NCI-H748 treated with DMSO at 0.1 percent for 48 hours (cell line): ENCODE measurements at regions not wholly inside any gene's neighbourhood (a gene's known extent, or its start where the extent isn't known, plus 50 kb on each side); places are given as distances from the start of the nearest gene placed in this dataset.

Experiments
- DNase-seq: peaks from one replicate; lab custom pipeline; 2025; lab: John Stamatoyannopoulos, UW

DNA sequence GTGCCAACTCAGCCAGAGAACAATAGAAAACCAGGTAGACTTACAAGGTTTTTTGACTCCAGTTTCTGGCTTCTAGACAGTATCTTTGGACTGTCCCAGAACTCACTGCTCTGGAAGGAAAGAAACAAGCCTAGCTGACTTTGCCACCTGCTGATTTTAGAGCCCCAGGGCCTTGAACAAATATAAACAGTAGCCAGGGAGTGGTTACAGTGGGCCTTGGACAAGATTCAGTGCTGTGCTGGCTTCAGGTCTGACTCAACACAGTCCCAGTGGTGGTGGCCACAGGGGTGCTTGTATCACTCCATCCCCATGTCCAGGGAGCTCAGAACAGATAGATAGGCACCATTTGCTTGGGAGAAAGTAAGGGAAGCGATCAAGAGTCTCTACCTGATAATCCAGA is 694.1 kb upstream of the ADGRL3 start:
- DNase-seq, result no peak

DNA sequence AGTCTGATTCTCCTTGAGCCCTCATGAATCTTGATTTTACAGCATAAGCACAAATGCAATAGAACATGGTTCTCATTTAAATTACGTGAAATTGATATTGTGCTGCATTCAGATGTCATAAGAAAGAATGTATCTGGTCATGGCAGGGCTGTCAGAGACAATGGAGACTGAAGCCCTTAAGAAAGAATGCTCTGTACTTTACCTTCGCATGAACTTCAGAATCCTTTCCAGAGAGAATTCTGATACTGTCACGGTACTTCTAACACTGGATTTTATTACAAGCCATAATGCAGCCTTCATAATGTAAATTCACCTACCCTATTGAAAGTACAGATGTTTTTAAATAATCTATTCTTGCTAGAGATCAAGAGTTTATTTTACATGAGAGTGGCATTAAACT is 677.9 kb upstream of the ADGRL3 start:
- no peak for DNase-seq

DNA sequence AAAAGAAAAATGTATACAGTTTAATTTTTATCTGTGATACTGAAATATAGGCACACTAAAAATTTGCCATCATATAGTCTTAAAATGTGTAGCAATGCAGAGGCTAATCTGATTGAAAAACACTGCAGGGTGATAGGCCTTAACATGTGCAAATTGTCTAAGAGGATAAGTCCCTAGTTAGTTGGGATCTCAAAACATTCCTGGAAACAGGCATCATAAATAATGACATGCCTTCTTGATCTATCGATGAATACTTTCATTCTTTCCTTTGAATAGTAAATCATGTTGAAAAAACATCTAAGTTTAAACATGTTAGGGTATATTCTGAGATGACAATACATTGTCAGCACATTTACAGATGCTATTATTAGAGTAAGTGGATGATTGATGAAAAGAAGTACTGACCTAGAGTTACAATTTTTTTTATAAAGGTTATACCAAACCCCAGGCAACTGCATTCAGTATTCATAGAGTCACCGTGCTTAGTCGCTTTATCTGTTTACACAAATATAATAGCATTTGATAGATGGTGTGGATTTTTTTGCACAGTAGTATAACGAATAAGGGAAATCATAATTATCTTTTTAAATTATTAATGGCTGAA is 668.2 kb upstream of the ADGRL3 start:
- no peak for DNase-seq

DNA sequence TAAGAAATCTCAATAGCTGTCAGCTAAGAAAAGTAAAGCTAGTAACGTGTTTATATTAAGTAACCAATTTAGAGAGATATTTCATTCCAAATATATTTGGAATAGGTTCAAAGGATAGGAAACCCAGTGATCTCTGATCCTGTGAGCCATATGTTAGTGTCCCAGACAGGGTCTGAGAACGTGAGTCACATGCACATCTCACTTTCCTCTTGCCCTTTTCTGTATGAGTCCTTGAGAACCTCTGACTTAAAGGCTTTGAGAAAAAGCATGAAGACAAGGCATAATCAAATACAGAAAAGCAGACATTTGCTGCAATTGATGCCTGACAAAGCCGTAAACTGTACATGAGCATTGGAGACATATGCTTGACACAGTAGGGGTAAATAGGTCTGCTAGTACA is 655.1 kb upstream of the ADGRL3 start:
- DNase-seq, result no peak

DNA sequence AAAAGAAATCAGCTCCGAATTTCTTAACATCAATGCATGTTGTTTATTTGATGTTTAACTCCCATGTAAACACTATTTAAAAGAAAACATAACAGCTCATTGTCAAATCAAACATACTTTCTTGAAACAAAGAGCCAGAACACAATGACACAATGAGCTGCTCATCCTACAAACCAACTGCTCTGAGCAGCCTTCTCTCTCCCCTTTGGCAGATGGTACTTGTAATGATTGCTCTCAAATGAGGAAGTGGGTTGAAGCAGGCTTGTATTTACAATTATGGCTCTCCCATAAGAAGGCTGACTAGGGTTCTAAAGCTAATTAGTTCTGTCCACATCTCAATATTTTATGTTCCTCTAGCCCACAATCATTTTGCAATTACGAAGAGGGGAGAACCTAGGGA is 637.8 kb upstream of the ADGRL3 start:
- DNase-seq, result peak; percentile 3

DNA sequence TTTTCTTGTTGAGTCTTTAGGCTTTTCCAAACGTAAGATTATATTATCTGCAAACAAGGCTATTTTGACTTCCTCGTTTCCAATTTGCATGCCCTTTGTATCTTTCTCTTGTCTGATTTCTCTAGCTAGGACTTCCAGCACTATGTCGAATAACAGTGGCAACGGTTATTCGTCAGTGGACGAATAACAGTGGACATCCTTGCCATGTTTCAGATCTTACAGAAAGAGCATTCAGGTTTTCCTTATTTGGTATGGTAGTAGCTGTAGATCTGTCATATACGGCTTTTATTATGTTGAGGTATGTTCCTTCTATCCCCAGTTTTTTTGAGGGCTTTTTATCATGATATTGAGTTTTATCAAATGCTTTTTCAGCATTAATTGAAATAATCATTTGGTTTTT is 634.6 kb upstream of the ADGRL3 start:
- DNase-seq, result no peak

DNA sequence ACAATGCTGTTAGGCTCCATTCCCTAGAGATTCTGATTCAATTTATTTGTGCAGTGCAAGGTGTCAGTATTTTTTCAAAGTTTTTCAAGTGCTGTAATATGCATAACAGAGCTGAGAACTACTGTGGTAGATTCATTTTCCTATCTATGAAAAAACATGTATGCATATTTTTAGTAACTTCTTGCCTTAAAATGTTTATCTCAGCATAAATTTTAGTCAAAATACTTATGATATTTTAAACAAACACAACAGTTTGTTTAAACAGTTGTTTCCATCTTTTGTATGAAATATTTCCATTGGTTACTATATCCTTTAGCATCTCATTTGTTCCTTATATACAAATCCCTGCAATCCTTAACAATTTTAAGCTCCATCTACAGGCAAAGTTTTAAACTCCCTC is 624.8 kb upstream of the ADGRL3 start:
- DNase-seq, result no peak

DNA sequence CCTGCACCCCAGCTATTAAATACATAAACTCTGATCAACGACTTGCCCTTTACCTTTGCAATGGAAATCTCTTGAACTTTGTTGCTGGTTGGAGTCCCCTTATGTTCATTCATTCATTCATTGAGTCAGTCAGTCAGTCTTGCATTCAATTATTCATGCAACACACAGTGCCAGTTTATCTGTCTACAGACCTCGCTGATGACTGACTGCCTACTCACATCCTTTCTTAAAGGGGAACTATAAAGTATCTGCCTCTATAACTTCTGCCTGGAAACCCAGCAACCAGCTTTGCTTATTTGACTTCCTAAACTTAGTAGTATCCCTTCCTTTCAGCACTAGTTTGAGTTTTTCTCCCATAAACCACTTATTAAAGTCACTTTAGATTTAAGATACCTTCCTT is 620.8 kb upstream of the ADGRL3 start:
- DNase-seq, result no peak

DNA sequence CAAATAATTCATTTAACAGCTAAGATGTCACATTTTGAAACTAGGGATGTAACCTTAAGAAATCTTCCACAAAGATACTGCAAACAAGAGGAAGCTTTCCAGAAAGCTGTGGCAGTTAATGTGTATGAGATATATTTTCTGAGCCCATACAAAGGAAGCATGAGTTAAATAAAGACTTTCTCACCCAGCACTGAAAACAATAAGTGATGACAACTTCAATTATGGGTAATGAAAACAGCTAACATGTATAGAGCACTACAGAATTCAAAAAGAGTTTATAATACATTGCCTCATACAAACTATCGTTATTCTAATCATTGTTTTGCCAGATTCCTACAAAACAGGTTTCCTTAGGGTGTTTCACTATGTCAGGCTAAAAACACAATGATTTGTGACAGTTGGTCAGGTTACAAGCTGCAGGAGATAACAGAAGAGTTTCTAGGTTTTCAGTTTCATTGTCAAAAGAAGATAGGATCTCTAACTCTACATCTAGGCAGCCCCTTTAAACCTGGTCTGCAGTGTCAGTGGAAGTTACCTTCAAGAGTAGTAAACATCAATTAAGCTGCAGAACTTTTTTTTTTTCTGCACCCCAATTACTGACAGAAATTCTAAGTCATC is 618.1 kb upstream of the ADGRL3 start:
- DNase-seq, result no peak

DNA sequence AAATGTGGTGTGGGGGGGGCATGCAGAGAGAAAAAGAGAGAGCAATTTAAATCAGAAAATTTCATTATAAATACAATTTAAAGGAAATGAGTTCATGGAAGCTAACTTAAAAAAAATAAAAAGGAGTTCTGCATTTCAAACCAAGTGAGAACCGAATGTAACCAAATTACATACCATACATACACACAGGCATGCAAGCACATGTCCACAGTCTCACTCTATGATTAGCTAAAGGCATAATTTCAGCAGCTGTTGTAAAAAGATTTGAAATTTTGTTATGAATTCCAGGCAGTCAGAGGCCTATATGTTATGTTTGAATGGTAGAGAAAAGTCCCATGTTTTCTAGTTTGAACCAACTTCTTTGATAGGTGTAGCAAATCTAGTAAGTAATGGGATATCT is 611.6 kb upstream of the ADGRL3 start:
- DNase-seq, result no peak

DNA sequence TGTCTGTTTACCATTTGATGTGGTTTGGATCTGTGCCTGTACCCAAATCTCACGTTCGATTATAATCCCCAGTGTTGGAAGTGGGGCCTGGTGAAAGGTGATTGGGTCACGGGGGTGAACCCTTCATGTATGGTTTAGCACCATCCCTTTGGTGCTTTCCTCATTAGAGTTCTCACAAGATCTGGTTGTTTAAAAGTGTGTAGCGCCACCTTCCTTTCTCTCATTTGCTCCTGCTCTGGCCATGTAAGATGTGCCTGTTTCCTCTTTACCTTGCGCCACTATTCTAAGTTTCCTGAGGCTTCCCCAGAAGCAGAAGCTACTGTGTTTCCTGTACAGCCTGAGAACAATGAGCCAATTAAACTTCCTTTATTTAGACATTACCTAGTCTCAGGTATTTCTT is 610.7 kb upstream of the ADGRL3 start:
- no peak for DNase-seq

DNA sequence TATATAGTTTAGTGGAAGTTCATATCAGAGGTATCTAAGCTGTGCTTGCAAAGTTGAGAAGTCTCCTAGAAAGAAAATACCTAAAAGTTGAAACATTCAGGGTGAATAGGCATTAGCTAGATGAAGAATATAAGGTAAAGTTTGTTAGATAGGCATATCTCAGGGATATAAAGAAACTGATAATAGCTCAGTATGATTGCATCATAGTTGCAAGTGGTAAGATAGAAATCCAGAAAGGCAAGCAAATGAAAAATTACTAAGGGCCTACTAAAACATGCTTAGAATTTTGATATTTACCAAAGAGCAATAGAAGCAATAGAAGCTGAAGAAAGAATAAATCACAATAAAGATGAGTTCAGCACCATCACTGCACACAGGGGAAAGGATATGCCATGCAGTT is 610.0 kb upstream of the ADGRL3 start:
- no peak for DNase-seq

DNA sequence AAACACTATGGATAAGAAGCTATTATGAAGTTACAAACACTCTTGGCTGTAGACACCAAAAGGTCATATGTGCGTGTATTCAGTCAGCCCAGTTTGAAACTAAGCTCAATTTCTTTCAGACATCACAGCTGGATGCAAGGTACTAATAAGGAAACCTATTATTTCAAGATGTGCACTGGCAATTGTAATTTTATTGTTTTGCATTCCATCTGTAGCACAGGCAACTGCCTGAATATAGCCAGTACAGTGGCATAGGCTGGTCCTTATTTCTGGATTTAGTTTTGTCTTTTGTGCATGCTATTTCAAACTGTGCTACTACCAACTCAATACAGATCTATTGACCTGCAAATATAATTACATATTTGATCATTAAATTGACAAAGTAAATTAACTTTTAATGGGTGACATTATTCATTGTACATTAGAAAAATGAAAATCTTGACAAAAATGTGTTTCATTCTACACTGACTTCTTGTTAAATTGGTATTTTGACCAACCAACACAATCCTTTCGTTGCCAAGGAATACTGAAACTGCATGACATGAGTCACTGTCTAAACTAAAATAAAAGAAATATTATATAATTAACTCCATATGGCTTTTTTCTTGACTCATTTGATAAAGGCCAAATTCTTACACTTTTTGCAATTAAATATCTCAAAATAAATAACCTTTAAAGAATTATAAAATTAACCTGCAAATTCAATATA is 594.3 kb upstream of the ADGRL3 start:
- DNase-seq, result no peak

DNA sequence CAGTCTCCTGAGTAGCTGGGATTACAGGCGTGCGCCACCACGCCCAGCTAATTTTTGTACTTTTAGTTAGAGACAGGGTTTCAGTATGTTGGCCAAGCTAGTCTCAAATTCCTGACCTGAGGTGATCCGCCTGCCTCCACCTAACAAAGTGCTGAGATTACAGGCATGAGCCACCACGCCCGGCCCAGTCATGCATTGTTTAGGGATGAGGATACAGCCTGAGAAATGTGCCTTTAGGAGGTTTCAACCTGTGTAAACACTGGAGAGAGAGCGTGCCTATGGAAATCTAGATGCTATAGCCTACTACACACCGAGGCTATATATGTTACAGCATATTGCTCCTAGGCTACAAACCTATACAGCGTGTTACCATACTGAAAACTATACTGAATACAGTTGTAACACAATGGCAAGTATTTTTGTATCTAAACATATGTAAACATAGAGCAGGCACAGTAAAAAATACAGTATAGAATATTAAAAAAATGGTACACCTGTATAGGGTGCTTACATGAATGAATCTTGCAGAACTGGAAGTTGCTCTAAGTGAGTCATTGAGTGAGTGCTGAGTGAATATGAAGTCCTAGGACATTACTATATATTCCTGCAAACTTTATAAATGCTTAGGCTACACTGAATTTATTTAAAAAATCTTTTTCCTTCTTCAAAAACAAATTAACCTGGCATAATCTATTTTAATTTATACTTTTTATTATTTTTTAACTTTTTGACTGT is 588.2 kb upstream of the ADGRL3 start:
- no peak for DNase-seq

DNA sequence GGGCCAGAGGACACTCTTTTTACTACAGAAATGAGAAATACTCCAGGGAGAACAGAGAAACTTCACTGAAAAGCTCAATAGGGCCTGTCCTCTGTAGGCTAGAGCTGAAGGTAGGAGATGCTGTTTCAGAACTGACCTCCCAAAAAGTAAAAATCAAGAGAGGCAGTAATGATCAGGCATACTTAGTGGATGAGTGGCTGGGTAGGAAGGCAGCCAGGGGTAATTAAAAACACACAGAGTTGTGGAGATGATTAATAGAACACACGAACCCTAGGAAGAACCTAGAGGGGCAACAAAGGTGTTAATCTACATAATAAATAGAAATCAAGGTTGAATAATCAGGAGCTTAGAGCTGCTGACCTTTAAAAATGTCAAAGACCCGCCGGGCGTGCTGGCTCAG is 582.4 kb upstream of the ADGRL3 start:
- DNase-seq, result no peak

DNA sequence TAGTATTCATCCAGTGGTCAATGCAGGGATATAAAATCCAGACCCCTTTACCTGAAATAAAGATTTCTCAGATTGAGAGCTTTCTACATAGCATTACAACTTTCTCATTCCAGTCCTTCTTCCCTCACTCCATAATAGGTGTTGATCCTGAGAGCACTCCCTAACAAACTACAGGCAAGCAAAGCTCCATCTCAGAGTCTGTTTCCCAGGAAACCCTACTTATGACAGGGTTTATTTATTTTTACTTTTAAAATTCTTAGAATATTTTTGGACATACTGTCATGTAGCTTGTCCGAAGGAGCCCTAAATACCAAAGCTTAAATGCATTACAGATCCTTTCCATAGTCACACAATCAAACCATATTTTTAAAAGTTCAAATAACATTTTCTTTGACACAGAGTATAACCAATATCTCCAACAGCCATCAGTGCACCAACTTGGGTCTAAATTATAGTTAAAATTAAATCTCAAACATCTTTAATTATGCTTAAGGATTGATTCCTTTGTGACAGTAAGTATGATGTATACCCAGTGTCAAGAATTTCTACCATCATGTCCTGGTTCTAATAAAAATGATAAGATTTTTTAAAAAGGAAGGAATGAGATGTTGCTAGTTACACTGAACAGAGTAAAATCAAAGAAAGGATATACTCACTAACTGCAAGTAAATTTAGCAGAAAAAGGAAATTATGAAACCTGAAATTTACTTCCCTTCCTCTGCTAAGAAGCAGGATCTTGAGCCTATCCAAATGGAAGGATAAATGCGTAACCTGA is 580.4 kb upstream of the ADGRL3 start:
- no peak for DNase-seq

DNA sequence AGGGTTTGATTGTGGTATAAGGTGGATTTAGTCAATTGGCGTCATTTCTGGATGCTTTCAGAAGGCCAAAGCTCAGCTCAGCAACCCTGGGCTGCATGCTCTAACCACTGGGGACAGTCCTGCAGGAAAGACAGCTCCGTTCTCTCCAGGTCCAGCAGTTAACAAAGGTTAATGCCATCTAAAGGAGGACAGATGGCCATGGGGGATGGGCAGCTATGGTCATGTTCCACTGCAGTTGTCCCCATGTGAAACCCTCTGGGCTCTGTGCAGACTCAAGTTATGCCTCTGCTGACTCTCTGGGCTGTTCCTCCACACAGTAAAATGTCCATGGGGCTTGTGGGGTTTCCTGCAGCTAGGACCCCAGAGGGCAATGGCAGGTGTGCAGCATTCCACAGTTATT is 562.1 kb upstream of the ADGRL3 start:
- DNase-seq, result no peak

DNA sequence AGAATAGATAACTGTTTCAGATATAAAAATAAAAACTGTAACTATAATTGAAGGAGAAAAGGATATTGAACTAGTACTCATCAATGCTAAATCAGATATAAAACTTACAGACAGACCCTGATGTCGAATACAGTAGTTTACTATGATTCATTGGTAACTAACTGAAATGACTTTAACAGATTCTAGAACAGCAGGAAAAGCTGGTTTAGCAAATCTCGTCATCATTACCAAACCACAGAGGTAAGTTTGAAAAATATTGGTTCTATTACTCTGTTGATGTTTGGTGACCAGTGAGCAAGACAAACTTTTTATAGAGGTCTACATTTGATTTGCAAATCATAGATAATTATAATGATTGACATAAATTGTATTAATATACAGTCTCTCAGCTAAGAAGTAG is 551.4 kb upstream of the ADGRL3 start:
- DNase-seq, result no peak

DNA sequence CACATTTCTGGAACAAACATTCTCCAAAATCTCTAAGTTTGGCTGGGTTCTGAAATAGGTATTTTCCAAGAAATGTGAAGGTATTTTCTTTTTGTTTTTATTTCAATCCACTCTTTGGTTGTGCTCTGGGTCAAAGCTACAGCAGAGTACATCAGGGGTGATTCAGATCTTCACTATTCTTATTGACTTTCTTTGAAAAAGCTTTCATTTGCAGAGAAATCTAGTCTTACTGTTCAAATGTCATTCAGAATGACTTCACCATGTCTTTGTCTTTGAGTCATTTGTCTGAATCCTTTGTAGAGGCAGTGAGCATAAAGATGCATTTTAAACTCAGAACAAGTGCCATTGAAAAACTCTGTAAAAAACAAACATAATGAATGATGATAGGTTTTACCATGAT is 547.2 kb upstream of the ADGRL3 start:
- DNase-seq, result no peak

DNA sequence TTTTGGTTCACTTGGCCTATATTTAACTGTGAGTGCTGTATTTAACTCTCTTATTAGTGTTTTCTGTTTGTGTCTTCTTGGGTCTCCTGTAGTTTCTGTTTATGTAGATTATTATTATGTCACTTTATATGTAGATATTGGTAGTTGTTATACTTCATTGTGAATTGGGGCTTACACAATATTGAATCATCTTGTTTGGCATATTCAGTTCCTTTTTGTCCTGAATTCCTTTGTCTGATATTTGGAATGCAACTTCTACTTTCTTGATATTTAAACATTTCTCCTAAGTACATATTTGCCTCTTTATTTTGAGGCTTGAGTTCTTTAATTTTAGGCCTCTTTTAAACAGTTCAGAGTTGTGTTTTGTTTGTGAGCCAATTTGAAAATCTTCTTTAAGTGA is 544.8 kb upstream of the ADGRL3 start:
- no peak for DNase-seq

DNA sequence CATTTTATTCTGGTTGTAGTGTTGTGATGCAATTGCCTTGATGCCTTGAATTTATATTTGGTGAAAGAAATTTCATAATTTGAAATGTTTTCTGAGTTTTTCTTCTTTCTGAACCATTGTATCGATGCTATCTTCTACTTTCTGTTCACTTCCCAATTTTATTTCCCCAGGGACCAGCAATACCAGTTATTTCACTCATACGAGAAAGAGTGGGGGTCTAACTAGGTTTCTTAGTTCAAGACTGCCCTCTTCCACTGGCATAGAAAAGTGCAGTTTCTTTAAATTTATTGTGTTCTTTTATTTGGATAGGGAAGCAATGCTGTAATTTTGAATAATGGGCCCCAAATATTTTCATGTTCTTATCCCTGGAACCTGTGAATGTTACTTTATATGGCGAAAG is 544.0 kb upstream of the ADGRL3 start:
- DNase-seq, result no peak

DNA sequence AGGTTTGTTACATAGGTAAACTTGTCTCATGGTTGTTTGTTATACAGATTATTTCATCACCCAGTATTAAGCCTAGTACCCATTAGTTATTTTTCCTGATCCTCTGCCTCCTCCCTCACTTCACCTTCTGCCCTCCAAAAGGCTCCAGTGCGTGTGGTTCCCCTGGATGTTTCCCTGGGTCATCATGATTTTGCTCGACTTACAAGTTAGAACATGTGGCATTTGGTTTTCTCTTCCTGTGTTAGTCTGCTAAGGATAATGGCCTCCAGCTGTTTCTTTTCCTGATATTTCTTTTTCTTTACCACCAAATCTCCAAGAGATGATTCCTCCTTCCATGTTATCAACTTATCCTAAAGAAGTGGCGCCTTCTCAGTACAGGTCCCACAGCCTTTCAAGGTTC is 543.1 kb upstream of the ADGRL3 start:
- no peak for DNase-seq
